GM21529 (cell line): ENCODE measurements at regions not wholly inside any gene's neighbourhood (a gene's known extent, or its start where the extent isn't known, plus 50 kb on each side); places are given as distances from the start of the nearest gene placed in this dataset.

Experiments
- ATAC-seq: cut with Tn5 transposase; IDR thresholded peaks from one replicate; pipeline ENCODE4 v1.9.1; 2021; ENCODE audit not compliant: unreplicated experiment

- no peak for ATAC-seq
Observed at GRCh38 chr3:99373846-99374210, 264.6 kb upstream of the COL8A1 start.

GRCh38 chr3:99373088-99373845, 265.1 kb upstream of the COL8A1 start:
- no peak for ATAC-seq

- ATAC-seq, result no peak
Observed at GRCh38 chr3:99366663-99367429, 271.5 kb upstream of the COL8A1 start.

- ATAC-seq, result no peak
Observed at GRCh38 chr3:99365979-99366378, 272.4 kb upstream of the COL8A1 start.

GRCh38 chr3:99365396-99365795, 273.0 kb upstream of the COL8A1 start:
- no peak for ATAC-seq

GRCh38 chr3:99357131-99357530, 281.3 kb upstream of the COL8A1 start:
- ATAC-seq, result no peak

- ATAC-seq, result no peak
Observed at GRCh38 chr3:99356696-99357095, 281.7 kb upstream of the COL8A1 start.

GRCh38 chr3:99355465-99355864, 282.9 kb upstream of the COL8A1 start:
- ATAC-seq, result no peak

- no peak for ATAC-seq
Observed at GRCh38 chr3:99352811-99353210, 285.6 kb upstream of the COL8A1 start.

GRCh38 chr3:99351122-99351521, 287.3 kb upstream of the COL8A1 start:
- no peak for ATAC-seq

- ATAC-seq, result no peak
Observed at GRCh38 chr3:99348451-99348850, 289.9 kb upstream of the COL8A1 start.

- ATAC-seq, result no peak
Observed at GRCh38 chr3:99344216-99344615, 294.2 kb upstream of the COL8A1 start.

- ATAC-seq, result no peak
Observed at GRCh38 chr3:99342383-99342782, 296.0 kb upstream of the COL8A1 start.

- ATAC-seq, result no peak
Observed at GRCh38 chr3:99339222-99339621, 299.2 kb upstream of the COL8A1 start.

GRCh38 chr3:99332718-99333117, 305.7 kb upstream of the COL8A1 start:
- ATAC-seq, result no peak

GRCh38 chr3:99332276-99332675, 306.1 kb upstream of the COL8A1 start:
- ATAC-seq, result no peak

GRCh38 chr3:99330924-99331532, 307.4 kb upstream of the COL8A1 start:
- no peak for ATAC-seq

- ATAC-seq, result no peak
Observed at GRCh38 chr3:99330281-99330680, 308.1 kb upstream of the COL8A1 start.

GRCh38 chr3:99325402-99325801, 313.0 kb upstream of the COL8A1 start:
- ATAC-seq, result no peak

GRCh38 chr3:99324636-99325203, 313.7 kb upstream of the COL8A1 start:
- no peak for ATAC-seq

- no peak for ATAC-seq
Observed at GRCh38 chr3:99323940-99324339, 314.5 kb upstream of the COL8A1 start.

- no peak for ATAC-seq
Observed at GRCh38 chr3:99322551-99322950, 315.8 kb upstream of the COL8A1 start.
